ENCODE measurements at regions not wholly inside any gene's neighbourhood (a gene's known extent, or its start where the extent isn't known, plus 50 kb on each side); places are given as distances from the start of the nearest gene placed in this dataset.

DNA sequence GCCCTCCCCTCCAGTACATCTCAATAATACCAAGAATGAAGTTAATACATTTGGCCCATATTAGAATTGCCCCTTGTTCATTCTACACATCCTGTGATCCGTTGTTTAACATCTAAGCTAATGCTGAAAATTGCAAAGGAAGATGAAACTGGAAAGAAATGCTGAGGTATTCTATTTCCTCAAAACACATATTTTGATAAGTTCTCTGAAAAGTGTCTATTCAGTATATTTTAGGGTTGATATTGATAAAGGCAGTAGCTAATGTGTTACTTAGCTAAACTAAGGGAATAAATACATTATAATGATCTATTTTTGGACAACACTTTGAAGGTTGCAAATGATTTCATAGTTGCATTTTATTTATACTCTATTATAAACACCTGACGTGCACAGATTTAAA, 702.6 kb upstream of the ROBO1 start:
- Histone ChIP-seq H3K4me1 (no peaks in the 10 kb centered on the region), H3K9me3 (peaks cover 0 to 7% of the 10 kb centered on the region in 2 donors), H3K4me3 (no peak overlapping the region), H3K36me3 (no peaks in the 10 kb centered on the region), H3K27me3 (no peaks in the 10 kb centered on the region), H3K27ac (no peak overlapping the region)
- intact Hi-C loops (cut with DNase I): no loop called here
- TF ChIP-seq, protein P1, sequence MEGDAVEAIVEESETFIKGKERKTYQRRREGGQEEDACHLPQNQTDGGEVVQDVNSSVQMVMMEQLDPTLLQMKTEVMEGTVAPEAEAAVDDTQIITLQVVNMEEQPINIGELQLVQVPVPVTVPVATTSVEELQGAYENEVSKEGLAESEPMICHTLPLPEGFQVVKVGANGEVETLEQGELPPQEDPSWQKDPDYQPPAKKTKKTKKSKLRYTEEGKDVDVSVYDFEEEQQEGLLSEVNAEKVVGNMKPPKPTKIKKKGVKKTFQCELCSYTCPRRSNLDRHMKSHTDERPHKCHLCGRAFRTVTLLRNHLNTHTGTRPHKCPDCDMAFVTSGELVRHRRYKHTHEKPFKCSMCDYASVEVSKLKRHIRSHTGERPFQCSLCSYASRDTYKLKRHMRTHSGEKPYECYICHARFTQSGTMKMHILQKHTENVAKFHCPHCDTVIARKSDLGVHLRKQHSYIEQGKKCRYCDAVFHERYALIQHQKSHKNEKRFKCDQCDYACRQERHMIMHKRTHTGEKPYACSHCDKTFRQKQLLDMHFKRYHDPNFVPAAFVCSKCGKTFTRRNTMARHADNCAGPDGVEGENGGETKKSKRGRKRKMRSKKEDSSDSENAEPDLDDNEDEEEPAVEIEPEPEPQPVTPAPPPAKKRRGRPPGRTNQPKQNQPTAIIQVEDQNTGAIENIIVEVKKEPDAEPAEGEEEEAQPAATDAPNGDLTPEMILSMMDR (IDR thresholded peaks at IDR 0.05): no peak
- DNase-seq (no peak), ATAC-seq (no peak)

DNA sequence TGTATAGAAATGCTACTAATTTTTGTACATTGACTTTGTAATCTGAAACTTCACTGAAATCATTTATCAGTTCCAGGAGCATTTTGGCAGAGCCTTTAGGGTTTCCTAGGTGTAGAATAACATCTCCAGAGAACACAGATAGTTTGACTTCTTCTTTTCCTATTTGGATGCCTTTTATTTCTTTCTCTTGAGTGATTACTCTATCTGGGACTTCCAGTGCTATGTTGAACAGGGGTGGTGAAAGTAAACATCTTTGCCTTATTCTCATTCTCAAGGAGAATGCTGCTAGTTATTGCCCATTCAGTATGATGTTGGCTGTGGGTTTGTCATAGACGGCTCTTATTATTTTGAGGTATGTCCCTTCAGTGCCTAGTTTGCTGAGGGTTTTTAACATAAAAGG, 697.9 kb upstream of the ROBO1 start:
- Histone ChIP-seq H3K9me3 (peaks cover 0 to 7% of the 10 kb centered on the region in 2 donors), H3K27ac (no peak overlapping the region), H3K27me3 (no peaks in the 10 kb centered on the region), H3K4me1 (no peaks in the 10 kb centered on the region), H3K4me3 (no peak overlapping the region), H3K36me3 (no peaks in the 10 kb centered on the region)
- no peak for DNase-seq
- no peak for ATAC-seq
- intact Hi-C loops (cut with DNase I): no loop called here
- TF ChIP-seq, protein P1 (IDR thresholded peaks at IDR 0.05): no peak

DNA sequence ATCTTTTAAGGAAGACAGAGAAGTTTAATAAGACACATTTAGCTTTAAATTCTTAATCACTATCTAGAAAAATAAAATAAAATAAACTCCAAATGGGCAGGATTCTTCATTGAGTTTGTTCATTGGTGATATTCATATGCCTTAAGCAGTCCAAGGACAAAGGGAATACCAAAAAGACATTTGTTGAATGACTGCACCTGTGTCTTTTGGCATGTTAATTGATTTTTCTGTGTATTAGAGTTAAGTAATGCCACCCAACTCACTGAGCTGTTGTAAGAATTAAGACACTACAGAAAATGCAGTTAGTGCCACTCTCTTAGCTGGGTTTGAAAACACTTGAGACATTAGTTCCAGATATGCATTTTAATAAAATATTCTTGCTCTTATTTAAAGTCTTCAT, 683.6 kb upstream of the ROBO1 start:
- H3K27me3 ChIP-seq: no peaks in the 10 kb centered on the region
- no peaks in the 10 kb centered on the region for H3K4me1 ChIP-seq
- intact Hi-C loops (cut with DNase I): no loop called here
- no peak for DNase-seq
- H3K27ac ChIP-seq: no peak overlapping the region
- TF ChIP-seq, protein P1 (IDR thresholded peaks at IDR 0.05): no peak
- H3K4me3 ChIP-seq: no peak overlapping the region
- no peaks in the 10 kb centered on the region for H3K9me3 ChIP-seq
- H3K36me3 ChIP-seq: no peaks in the 10 kb centered on the region
- no peak for ATAC-seq

DNA sequence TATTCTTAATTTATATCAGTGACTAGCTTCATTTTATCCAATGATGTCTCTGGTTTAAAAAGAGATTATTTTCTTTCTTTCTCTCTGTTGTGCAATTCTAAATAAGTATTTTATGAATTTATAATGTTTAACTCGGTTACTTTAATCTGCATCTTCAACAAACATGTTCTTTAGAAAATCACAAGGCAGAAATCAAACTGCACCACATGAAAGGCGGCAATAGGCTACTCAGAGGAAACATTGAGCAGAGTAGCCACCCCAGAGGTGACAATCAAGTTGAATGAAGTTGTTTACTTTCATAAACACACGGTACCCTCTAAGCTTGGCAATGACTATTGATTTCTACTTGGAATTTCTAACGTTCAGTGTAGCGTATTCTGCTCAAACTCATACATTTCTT, 677.8 kb upstream of the ROBO1 start:
- no peaks in the 10 kb centered on the region for H3K36me3 ChIP-seq
- ATAC-seq (no peak), DNase-seq (no peak)
- H3K4me1 ChIP-seq: no peaks in the 10 kb centered on the region
- no peaks in the 10 kb centered on the region for H3K27me3 ChIP-seq
- H3K4me3 ChIP-seq: no peak overlapping the region
- H3K9me3 ChIP-seq: no peaks in the 10 kb centered on the region
- TF ChIP-seq, protein P1 (IDR thresholded peaks at IDR 0.05): no peak
- no peak overlapping the region for H3K27ac ChIP-seq
- intact Hi-C loops (cut with DNase I): no loop called here

DNA sequence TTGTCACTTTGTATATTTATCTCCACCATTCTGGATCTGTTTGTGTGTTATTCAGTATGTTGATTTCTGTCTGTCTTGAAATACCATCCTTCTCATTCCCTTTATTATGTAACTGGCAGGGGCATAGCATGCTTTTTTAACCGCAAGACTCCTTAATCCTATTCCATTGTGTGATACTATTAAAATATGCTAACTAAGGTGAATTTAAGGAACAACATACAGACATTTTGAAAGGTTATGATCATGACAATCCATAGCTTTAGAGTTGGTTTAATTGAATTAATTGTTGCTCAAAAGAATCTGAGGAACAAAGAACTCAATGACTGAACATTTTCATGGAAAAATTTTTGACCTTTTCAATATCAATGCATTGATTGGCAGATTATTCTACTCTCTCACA, 677.3 kb upstream of the ROBO1 start:
- H3K27me3 ChIP-seq: no peaks in the 10 kb centered on the region
- H3K4me3 ChIP-seq: no peak overlapping the region
- no peak for DNase-seq
- H3K36me3 ChIP-seq: no peaks in the 10 kb centered on the region
- TF ChIP-seq, protein P1 (IDR thresholded peaks at IDR 0.05): no peak
- no peak for ATAC-seq
- H3K27ac ChIP-seq: no peak overlapping the region
- H3K4me1 ChIP-seq: no peaks in the 10 kb centered on the region
- intact Hi-C loops (cut with DNase I): no loop called here
- no peaks in the 10 kb centered on the region for H3K9me3 ChIP-seq
